Naive thymus-derived CD4-positive, alpha-beta T cell (primary cell): ENCODE measurements at regions not wholly inside any gene's neighbourhood (a gene's known extent, or its start where the extent isn't known, plus 50 kb on each side); places are given as distances from the start of the nearest gene placed in this dataset.

Experiments used
- ATAC-seq: fragments of 150-1000 bp; cut with Tn5 transposase; 2 replicates; pipeline ENCODE4 v1.10.0; 2021; ENCODE audit warnings: mild to moderate bottlenecking, moderate library complexity
- CTCF ChIA-PET: fragments of 350-600 bp; sonication (Branson Sonifier 250); formaldehyde crosslinking; loops from one replicate; lab custom pipeline; 2021; ENCODE audit warnings: antibody characterized with exemption; lab: Charles Lee
- POLR2A ChIA-PET: fragments of 350-600 bp; sonication (Branson Sonifier 250); formaldehyde crosslinking; loops from one replicate; lab custom pipeline; 2021; ENCODE audit warnings: antibody characterized with exemption, inconsistent platforms; lab: Charles Lee
- DNase-seq, 9 donors: peaks; one replicate each; pipeline versions ENCODE4 v3.0.0 to v3.0.0-alpha.2; 2020 to 2022; ENCODE audit warnings: mixed read lengths in 1 of 9
- H3K27ac ChIP-seq: one replicate; pipeline ENCODE4 v1.7.0; 2013; ENCODE audit warnings: mild to moderate bottlenecking, low read depth, low read length, moderate library complexity
- H3K27me3 ChIP-seq, 2 donors: one replicate each; pipeline ENCODE4 v1.7.0; 2013; ENCODE audit warnings: low read length in 2 of 2, mild to moderate bottlenecking in 2 of 2, moderate library complexity in 2 of 2; ENCODE audit not compliant: control insufficient read depth in 2 of 2, insufficient read depth in 2 of 2
- H3K36me3 ChIP-seq, 3 experiments: 1 replicate in 2 of 3; 2 replicates in 1 of 3; pipeline ENCODE4 v1.7.0; 2013; ENCODE audit warnings: low read length in 3 of 3, mild to moderate bottlenecking in 3 of 3, moderate library complexity in 1 of 3; ENCODE audit not compliant: insufficient read depth in 3 of 3, control insufficient read depth in 2 of 3
- H3K4me1 ChIP-seq, 2 donors: one replicate each; pipeline ENCODE4 v1.7.0; 2013; ENCODE audit warnings: low read length in 2 of 2, mild to moderate bottlenecking in 2 of 2, moderate library complexity in 1 of 2; ENCODE audit not compliant: control insufficient read depth in 2 of 2, insufficient read depth in 2 of 2
- H3K4me3 ChIP-seq: 2 replicates; pipeline ENCODE4 v1.7.0; 2013; ENCODE audit warnings: mild to moderate bottlenecking, low read length
- H3K9me3 ChIP-seq, 3 experiments: 1 replicate in 2 of 3; 2 replicates in 1 of 3; pipeline ENCODE4 v1.7.0; 2013; ENCODE audit warnings: low read length in 3 of 3; ENCODE audit not compliant: control insufficient read depth in 2 of 3
- H3K27ac Mint-ChIP-seq, 9 donors: one replicate each; pipeline ENCODE4 v1.8.0; 2020 to 2022; ENCODE audit warnings: mixed read lengths in 9 of 9, mild to moderate bottlenecking in 8 of 9, moderate library complexity in 5 of 9, inconsistent platforms in 2 of 9
- H3K27me3 Mint-ChIP-seq, 5 donors: one replicate each; pipeline ENCODE4 v1.8.0; 2021 to 2022; ENCODE audit warnings: mixed read lengths in 5 of 5, mild to moderate bottlenecking in 1 of 5
- H3K36me3 Mint-ChIP-seq, 5 donors: one replicate each; pipeline ENCODE4 v1.8.0; 2020 to 2022; ENCODE audit warnings: mixed read lengths in 5 of 5, mild to moderate bottlenecking in 3 of 5, inconsistent platforms in 1 of 5
- H3K4me1 Mint-ChIP-seq, 7 donors: one replicate each; pipeline ENCODE4 v1.8.0; 2020 to 2022; ENCODE audit warnings: mixed read lengths in 7 of 7, mild to moderate bottlenecking in 3 of 7, inconsistent platforms in 1 of 7
- H3K4me3 Mint-ChIP-seq, 10 donors: one replicate each; pipeline ENCODE4 v1.8.0; 2020 to 2022; ENCODE audit warnings: mild to moderate bottlenecking in 10 of 10, mixed read lengths in 10 of 10, moderate library complexity in 6 of 10, inconsistent platforms in 2 of 10
- H3K9me3 Mint-ChIP-seq, 11 donors: one replicate each; pipeline ENCODE4 v1.8.0; 2020 to 2022; ENCODE audit warnings: mixed read lengths in 11 of 11, mild to moderate bottlenecking in 4 of 11, inconsistent platforms in 1 of 11, moderate library complexity in 1 of 11
- intact Hi-C, 2 donors: fragments of 100-400 bp; cut with micrococcal nuclease; formaldehyde crosslinking; loops; one replicate each; pipeline ENCODE4 v1.15.1; 2023

DNA sequence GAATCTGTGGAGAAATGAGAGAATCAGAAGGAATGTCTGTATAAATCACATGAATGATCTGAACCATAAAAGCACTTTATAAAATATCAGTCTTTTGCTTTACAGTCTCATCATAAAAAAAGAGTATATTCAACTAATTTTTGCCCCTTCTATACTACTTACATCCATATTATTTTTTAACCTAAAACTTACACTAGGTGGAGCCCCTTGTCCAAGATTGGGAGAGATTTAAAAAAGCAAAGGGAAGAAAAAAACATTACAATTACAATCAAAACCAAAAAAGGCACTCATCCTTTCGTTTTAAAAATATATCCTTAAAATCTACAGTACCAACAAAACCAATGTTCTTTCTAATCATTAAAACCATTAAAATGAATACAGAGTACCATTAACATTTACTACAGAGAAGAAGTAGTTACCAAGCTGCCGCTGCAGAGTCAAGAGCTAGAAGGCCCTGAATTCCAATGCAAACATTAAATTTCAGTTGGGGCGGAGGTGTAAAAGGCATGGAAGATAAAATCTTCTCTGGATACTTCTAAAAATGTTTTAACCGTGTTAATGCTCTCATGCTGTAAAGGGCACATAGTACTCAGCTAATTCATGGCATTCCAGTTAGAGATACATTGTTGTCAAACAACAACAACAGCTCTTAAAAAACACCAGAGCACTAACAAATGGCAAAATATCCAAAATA is 56.7 kb upstream of the EPB41L3 start:
- ChIA-PET CTCF (no interaction called here), POLR2A (no interaction called here)
- Histone ChIP-seq H3K4me1 (no peaks in the 10 kb centered on the region), H3K27me3 (no peaks in the 10 kb centered on the region), H3K4me3 (no peak overlapping the region), H3K27ac (no peak overlapping the region), H3K36me3 (no peaks in the 10 kb centered on the region), H3K9me3 (no peaks in the 10 kb centered on the region)
- Mint-ChIP-seq H3K9me3 (no peaks in the 10 kb centered on the region), H3K4me3 (no peak overlapping the region), H3K36me3 (no peaks in the 10 kb centered on the region), H3K27me3 (peaks cover 7 to 43% (median 23%) of the 10 kb centered on the region in 5 donors), H3K4me1 (no peaks in the 10 kb centered on the region), H3K27ac (no peak overlapping the region)
- ATAC-seq (no peak), DNase-seq (peak in 1 of 9 donors; percentile 5)
- intact Hi-C loops, result loop anchor here (5.0 to 10.0 kb wide), 2 partner anchors 56 to 1287 kb away; partner anchors contain the start of gene EPB41L3 (in 1 of the 2)

DNA sequence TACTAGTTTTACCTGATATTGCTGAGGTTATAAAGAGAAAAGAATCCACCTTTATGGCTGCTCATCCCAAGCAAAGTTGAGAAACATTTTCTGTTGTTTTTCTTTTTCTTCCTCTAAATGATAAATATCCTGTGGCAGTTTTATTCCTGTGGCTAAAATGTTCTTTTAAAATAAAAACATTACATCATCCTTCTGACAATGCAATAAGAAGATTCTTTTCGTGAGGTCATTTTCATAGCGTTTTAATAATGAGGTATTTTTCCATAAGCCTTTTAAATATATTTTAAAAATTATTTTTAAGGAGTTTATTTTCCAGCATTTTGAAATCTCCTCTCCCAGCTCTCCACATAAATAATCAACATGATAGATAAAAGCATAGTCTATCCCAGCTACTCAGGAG is 52.8 kb upstream of the EPB41L3 start:
- H3K27ac Mint-ChIP-seq, result no peak overlapping the region
- no peaks in the 10 kb centered on the region for H3K4me1 Mint-ChIP-seq

More for the DNA sequence above, 52.8 kb upstream of the EPB41L3 start:
- ChIA-PET CTCF (no interaction called here), POLR2A (no interaction called here)
- Mint-ChIP-seq H3K27me3 (peaks cover 4 to 33% (median 13%) of the 10 kb centered on the region in 5 donors), H3K9me3 (peaks cover 0 to 29% (median 7%) of the 10 kb centered on the region in 11 donors), H3K36me3 (peaks cover 0 to 5% (median 0%) of the 10 kb centered on the region in 5 donors), H3K4me3 (no peak overlapping the region)
- intact Hi-C loops, result no loop called here
- Histone ChIP-seq H3K36me3 (no peaks in the 10 kb centered on the region), H3K9me3 (no peaks in the 10 kb centered on the region), H3K4me3 (no peak overlapping the region), H3K27me3 (no peaks in the 10 kb centered on the region), H3K4me1 (no peaks in the 10 kb centered on the region), H3K27ac (no peak overlapping the region)
- no peak for ATAC-seq
- DNase-seq, result no peak
